AG09309 (cell line): ENCODE measurements at regions not wholly inside any gene's neighbourhood (a gene's known extent, or its start where the extent isn't known, plus 50 kb on each side); places are given as distances from the start of the nearest gene placed in this dataset.

Experiments
- DNase-seq: peaks from one replicate; pipeline ENCODE4 v3.0.0-alpha.2; 2010; ENCODE audit warnings: low read depth
- H3K4me3 ChIP-seq: 2 replicates; pipeline ENCODE4 v1.5.1; 2011; ENCODE audit warnings: mild to moderate bottlenecking, low read depth, low read length, moderate library complexity; ENCODE audit not compliant: control insufficient read depth
- CTCF ChIP-seq: IDR thresholded peaks from 2 replicates; pipeline ENCODE4 v1.5.1; 2011; ENCODE audit warnings: mild to moderate bottlenecking, low read depth, low read length, inconsistent platforms; ENCODE audit not compliant: insufficient read depth, control insufficient read depth; ENCODE audit errors: missing control alignments

DNA sequence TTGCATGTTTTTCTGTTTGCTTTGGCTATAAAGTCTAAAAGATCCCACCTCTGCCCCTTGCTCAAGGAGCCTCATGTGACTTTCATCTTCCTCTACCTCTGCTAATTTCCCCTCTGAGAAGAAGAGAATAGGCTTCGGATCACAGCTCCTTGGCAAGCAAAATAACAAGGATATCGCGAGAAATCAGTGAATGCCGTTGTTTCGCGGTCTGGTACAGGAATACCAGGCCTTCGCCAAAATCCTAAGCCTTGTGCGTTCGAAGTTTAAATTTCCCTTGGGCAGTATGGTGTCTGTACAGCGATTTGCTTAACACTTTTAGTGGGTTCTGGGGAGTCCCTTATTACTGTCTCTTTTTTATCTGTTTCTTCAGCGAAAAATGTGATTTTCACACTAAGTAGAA, 142.3 kb downstream of the IRF8 start:
- no peak for TF ChIP-seq CTCF
- H3K4me3 ChIP-seq: no peak overlapping the region
- no peak for DNase-seq

- no peak for TF ChIP-seq CTCF
- H3K4me3 ChIP-seq: no peak overlapping the region
- no peak for DNase-seq
These were observed 142.8 kb downstream of the IRF8 start for GRCh38 chr16:86041807-86042206.

GRCh38 chr16:86042393-86042792, 143.4 kb downstream of the IRF8 start:
- H3K4me3 ChIP-seq: no peak overlapping the region
- no peak for DNase-seq
- no peak for TF ChIP-seq CTCF

GRCh38 chr16:86042996-86043725, 144.2 kb downstream of the IRF8 start:
- DNase-seq: no peak
- H3K4me3 ChIP-seq: no peak overlapping the region
- no peak for TF ChIP-seq CTCF

DNA sequence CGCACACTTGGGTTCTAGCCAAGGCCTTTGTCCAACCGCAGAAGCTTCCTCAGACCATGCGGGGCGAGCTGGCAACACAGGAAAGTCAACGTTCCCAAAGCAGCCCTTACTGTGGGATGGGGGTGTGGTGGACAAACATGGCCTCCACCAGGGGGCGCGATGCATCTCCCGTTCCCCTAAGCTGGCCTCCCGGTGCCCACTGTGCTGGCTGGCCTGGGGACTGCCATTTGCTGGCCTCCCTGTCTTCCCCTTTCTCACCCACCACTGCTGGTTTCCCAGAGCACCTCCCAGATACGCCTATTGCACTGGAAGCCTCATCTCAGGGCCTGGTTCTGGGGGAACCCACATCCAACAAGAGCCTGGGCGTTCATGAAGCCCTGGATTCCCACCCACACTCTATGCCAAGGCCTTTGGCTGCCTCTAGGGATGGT, 145.3 kb downstream of the IRF8 start:
- peak; percentile 56 for TF ChIP-seq CTCF
- H3K4me3 ChIP-seq: no peak overlapping the region
- DNase-seq: no peak

- DNase-seq: no peak
- no peak overlapping the region for H3K4me3 ChIP-seq
- no peak for TF ChIP-seq CTCF
These were observed 146.1 kb downstream of the IRF8 start for GRCh38 chr16:86044881-86045590.
